ENCODE measurements at regions not wholly inside any gene's neighbourhood (a gene's known extent, or its start where the extent isn't known, plus 50 kb on each side); places are given as distances from the start of the nearest gene placed in this dataset.

GRCh38 chr4:106607558-106607957 is 239.0 kb upstream of the GIMD1 start:
- Mint-ChIP-seq H3K27ac (no peak overlapping the region), H3K4me3 (no peak overlapping the region), H3K36me3 (ENCODE audit: low read depth) (peaks cover 7% of the 10 kb centered on the region; the same call in 1 of the 3 replicates), H3K4me1 (no peaks in the 10 kb centered on the region), H3K9me3 (peaks cover 18% of the 10 kb centered on the region; the same call in 2 of the 3 replicates), H3K27me3 (ENCODE audit: insufficient read depth, low read depth, poor library complexity) (peaks cover 2% of the 10 kb centered on the region)
- no peak for ATAC-seq
- Histone ChIP-seq H3F3A (replicated peaks; ENCODE audit: low read depth) (no peaks in the 10 kb centered on the region), H2AFZ (no peak overlapping the region), H3K4me1 (ENCODE audit: insufficient read depth) (no peaks in the 10 kb centered on the region), H3K79me2 (replicated peaks; ENCODE audit: insufficient read depth) (no peaks in the 10 kb centered on the region), H3K4me2 (no peak overlapping the region), H4K20me1 (replicated peaks; ENCODE audit: insufficient read depth) (no peaks in the 10 kb centered on the region), H3K9me2 (ENCODE audit: insufficient read depth) (0 out of 2 replicates have a peak, but pooled peaks cover 2% of the 10 kb centered on the region), H3K4me3 (no peak overlapping the region), H3K36me3 (ENCODE audit: insufficient read depth) (no peaks in the 10 kb centered on the region), H3K27ac (ENCODE audit: low read depth) (no peak overlapping the region), H3K27me3 (ENCODE audit: insufficient read depth) (no peaks in the 10 kb centered on the region)
- no peak for DNase-seq (ENCODE audit: low spot score)
- TF ChIP-seq CTCF (conservative IDR thresholded peaks at IDR 0.05; ENCODE audit: low read depth in 2 of 2) (no peak), CREB1 (CRISPR knock-in tag; IDR thresholded peaks at IDR 0.05; ENCODE audit: low read depth) (no peak), EZH2 (IDR thresholded peaks at IDR 0.05; ENCODE audit: low read depth, unreplicated experiment) (no peak), POLR2AphosphoS5 (IDR thresholded peaks at IDR 0.05; ENCODE audit: low read depth) (no peak), ZNF114 (CRISPR knock-in tag; IDR thresholded peaks at IDR 0.05) (no peak), EZH2phosphoT487 (IDR thresholded peaks at IDR 0.05; ENCODE audit: unreplicated experiment) (no peak), ZNF331 (CRISPR knock-in tag; IDR thresholded peaks at IDR 0.05; ENCODE audit: low read depth) (no peak), JUNB (IDR thresholded peaks at IDR 0.05; ENCODE audit: unreplicated experiment) (no peak), NANOG (IDR thresholded peaks at IDR 0.05; ENCODE audit: borderline replicate concordance) (no peak), ZNF462 (CRISPR knock-in tag; IDR thresholded peaks at IDR 0.05) (no peak), STAT1 (IDR thresholded peaks at IDR 0.05; ENCODE audit: unreplicated experiment) (no peak)
- TF ChIP-seq, protein P1, sequence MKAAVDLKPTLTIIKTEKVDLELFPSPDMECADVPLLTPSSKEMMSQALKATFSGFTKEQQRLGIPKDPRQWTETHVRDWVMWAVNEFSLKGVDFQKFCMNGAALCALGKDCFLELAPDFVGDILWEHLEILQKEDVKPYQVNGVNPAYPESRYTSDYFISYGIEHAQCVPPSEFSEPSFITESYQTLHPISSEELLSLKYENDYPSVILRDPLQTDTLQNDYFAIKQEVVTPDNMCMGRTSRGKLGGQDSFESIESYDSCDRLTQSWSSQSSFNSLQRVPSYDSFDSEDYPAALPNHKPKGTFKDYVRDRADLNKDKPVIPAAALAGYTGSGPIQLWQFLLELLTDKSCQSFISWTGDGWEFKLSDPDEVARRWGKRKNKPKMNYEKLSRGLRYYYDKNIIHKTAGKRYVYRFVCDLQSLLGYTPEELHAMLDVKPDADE (IDR thresholded peaks at IDR 0.05): no peak
- TF ChIP-seq, protein P2, sequence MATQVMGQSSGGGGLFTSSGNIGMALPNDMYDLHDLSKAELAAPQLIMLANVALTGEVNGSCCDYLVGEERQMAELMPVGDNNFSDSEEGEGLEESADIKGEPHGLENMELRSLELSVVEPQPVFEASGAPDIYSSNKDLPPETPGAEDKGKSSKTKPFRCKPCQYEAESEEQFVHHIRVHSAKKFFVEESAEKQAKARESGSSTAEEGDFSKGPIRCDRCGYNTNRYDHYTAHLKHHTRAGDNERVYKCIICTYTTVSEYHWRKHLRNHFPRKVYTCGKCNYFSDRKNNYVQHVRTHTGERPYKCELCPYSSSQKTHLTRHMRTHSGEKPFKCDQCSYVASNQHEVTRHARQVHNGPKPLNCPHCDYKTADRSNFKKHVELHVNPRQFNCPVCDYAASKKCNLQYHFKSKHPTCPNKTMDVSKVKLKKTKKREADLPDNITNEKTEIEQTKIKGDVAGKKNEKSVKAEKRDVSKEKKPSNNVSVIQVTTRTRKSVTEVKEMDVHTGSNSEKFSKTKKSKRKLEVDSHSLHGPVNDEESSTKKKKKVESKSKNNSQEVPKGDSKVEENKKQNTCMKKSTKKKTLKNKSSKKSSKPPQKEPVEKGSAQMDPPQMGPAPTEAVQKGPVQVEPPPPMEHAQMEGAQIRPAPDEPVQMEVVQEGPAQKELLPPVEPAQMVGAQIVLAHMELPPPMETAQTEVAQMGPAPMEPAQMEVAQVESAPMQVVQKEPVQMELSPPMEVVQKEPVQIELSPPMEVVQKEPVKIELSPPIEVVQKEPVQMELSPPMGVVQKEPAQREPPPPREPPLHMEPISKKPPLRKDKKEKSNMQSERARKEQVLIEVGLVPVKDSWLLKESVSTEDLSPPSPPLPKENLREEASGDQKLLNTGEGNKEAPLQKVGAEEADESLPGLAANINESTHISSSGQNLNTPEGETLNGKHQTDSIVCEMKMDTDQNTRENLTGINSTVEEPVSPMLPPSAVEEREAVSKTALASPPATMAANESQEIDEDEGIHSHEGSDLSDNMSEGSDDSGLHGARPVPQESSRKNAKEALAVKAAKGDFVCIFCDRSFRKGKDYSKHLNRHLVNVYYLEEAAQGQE (IDR thresholded peaks at IDR 0.05; ENCODE audit: unreplicated experiment): no peak

Measured in GM23338 (cell line).